ENCODE measurements at regions not wholly inside any gene's neighbourhood (a gene's known extent, or its start where the extent isn't known, plus 50 kb on each side); places are given as distances from the start of the nearest gene placed in this dataset.

GRCh38 chrX:79235899-79236298 is 91.4 kb downstream of the GPR174 start:
- H3K36me3 ChIP-seq (ENCODE audit: insufficient read depth): no peaks in the 10 kb centered on the region
- H3F3A ChIP-seq (replicated peaks; ENCODE audit: low read depth): no peaks in the 10 kb centered on the region
- H2AFZ ChIP-seq: no peak overlapping the region
- no peak overlapping the region for H3K27ac ChIP-seq (ENCODE audit: low read depth)
- no peak overlapping the region for H3K4me3 Mint-ChIP-seq
- DNase-seq (ENCODE audit: low spot score) (no peak), ATAC-seq (no peak)
- no peaks in the 10 kb centered on the region for H4K20me1 ChIP-seq (replicated peaks; ENCODE audit: insufficient read depth)
- no peaks in the 10 kb centered on the region for H3K27me3 Mint-ChIP-seq (ENCODE audit: insufficient read depth, low read depth, poor library complexity)
- no peaks in the 10 kb centered on the region for H3K27me3 ChIP-seq (ENCODE audit: insufficient read depth)
- no peak overlapping the region for H3K4me3 ChIP-seq
- TF ChIP-seq CTCF (conservative IDR thresholded peaks at IDR 0.05; ENCODE audit: low read depth in 2 of 2) (no peak), REST (IDR thresholded peaks at IDR 0.05; ENCODE audit: unreplicated experiment) (no peak), ZNF114 (CRISPR knock-in tag; IDR thresholded peaks at IDR 0.05) (no peak), ZNF462 (CRISPR knock-in tag; IDR thresholded peaks at IDR 0.05) (no peak), JUNB (IDR thresholded peaks at IDR 0.05; ENCODE audit: unreplicated experiment) (no peak), STAT1 (IDR thresholded peaks at IDR 0.05; ENCODE audit: unreplicated experiment) (no peak), ETS1 (IDR thresholded peaks at IDR 0.05) (no peak), NANOG (IDR thresholded peaks at IDR 0.05; ENCODE audit: borderline replicate concordance) (no peak), CREB1 (CRISPR knock-in tag; IDR thresholded peaks at IDR 0.05; ENCODE audit: low read depth) (no peak), POLR2AphosphoS5 (IDR thresholded peaks at IDR 0.05; ENCODE audit: low read depth) (no peak), EZH2phosphoT487 (IDR thresholded peaks at IDR 0.05; ENCODE audit: unreplicated experiment) (no peak), ZNF331 (CRISPR knock-in tag; IDR thresholded peaks at IDR 0.05; ENCODE audit: low read depth) (no peak), EZH2 (IDR thresholded peaks at IDR 0.05; ENCODE audit: low read depth, unreplicated experiment) (no peak)
- H3K27ac Mint-ChIP-seq: no peak overlapping the region
- no peaks in the 10 kb centered on the region for H3K4me1 ChIP-seq (ENCODE audit: insufficient read depth)
- no peaks in the 10 kb centered on the region for H3K4me1 Mint-ChIP-seq
- H3K9me3 Mint-ChIP-seq: no peaks in the 10 kb centered on the region; the same call in 2 of the 3 replicates
- no peaks in the 10 kb centered on the region for H3K36me3 Mint-ChIP-seq (ENCODE audit: low read depth)
- no peak overlapping the region for H3K4me2 ChIP-seq
- H3K79me2 ChIP-seq (replicated peaks; ENCODE audit: insufficient read depth): no peaks in the 10 kb centered on the region
- no peaks in the 10 kb centered on the region for H3K9me2 ChIP-seq (ENCODE audit: insufficient read depth)
